Right atrium auricular region (tissue), 2 donors: ENCODE measurements at regions not wholly inside any gene's neighbourhood (a gene's known extent, or its start where the extent isn't known, plus 50 kb on each side); places are given as distances from the start of the nearest gene placed in this dataset.

Experiments
- DNase-seq: peaks from one replicate; pipeline ENCODE4 v3.0.0-alpha.2; 2019; ENCODE audit warnings: low spot score
- H3K27ac ChIP-seq, 2 donors: fragments of 200-600 bp; sonication (generic); 1 replicate in 1 of 2; 2 replicates in 1 of 2; pipeline ENCODE4 v1.5.1; 2016 to 2019
- H3K27me3 ChIP-seq, 2 donors: fragments of 200-600 bp; sonication (generic); one replicate each; pipeline versions ENCODE4 v1.5.1 to v1.6.0; 2017 to 2019
- H3K36me3 ChIP-seq: fragments of 200-600 bp; sonication (generic); one replicate; pipeline ENCODE4 v1.5.1; 2016
- H3K4me1 ChIP-seq, 2 donors: fragments of 200-600 bp; sonication (generic); one replicate each; pipeline versions ENCODE4 v1.5.1 to v1.6.0; 2017 to 2019
- H3K4me3 ChIP-seq, 2 donors: fragments of 200-600 bp; sonication (generic); 1 replicate in 1 of 2; 2 replicates in 1 of 2; pipeline ENCODE4 v1.5.1; 2017 to 2019; ENCODE audit warnings: mild to moderate bottlenecking in 1 of 2, moderate library complexity in 1 of 2
- H3K9me3 ChIP-seq, 2 donors: fragments of 200-600 bp; sonication (generic); one replicate each; pipeline ENCODE4 v1.5.1; 2019
- CTCF ChIP-seq, 2 donors: fragments of 200-600 bp; sonication (generic); IDR thresholded peaks; one replicate each; pipeline ENCODE4 v1.5.1; 2019; ENCODE audit warnings: antibody characterized with exemption in 2 of 2

GRCh38 chr21:43316156-43316845 lies 110.6 kb downstream of the SIK1 start:
- Histone ChIP-seq H3K9me3 (peaks cover 0 to 13% of the 10 kb centered on the region in 2 donors), H3K27me3 (no peaks in the 10 kb centered on the region), H3K36me3 (no peaks in the 10 kb centered on the region), H3K27ac (no peak overlapping the region), H3K4me1 (peaks cover 0 to 6% of the 10 kb centered on the region in 2 donors), H3K4me3 (no peak overlapping the region)
- TF ChIP-seq CTCF (IDR thresholded peaks at IDR 0.05): no peak
- no peak for DNase-seq

- no peak for TF ChIP-seq CTCF (IDR thresholded peaks at IDR 0.05)
- DNase-seq: no peak
- Histone ChIP-seq H3K9me3 (peaks cover 0 to 13% of the 10 kb centered on the region in 2 donors), H3K4me1 (peaks cover 0 to 6% of the 10 kb centered on the region in 2 donors), H3K27ac (no peak overlapping the region), H3K27me3 (no peaks in the 10 kb centered on the region), H3K36me3 (no peaks in the 10 kb centered on the region), H3K4me3 (no peak overlapping the region)
Observed at GRCh38 chr21:43315244-43316137, 111.4 kb downstream of the SIK1 start.

GRCh38 chr21:43313939-43314405 lies 113.0 kb downstream of the SIK1 start:
- Histone ChIP-seq H3K27me3 (no peaks in the 10 kb centered on the region), H3K4me1 (peaks cover 0 to 3% of the 10 kb centered on the region in 2 donors), H3K27ac (no peak overlapping the region), H3K36me3 (no peaks in the 10 kb centered on the region), H3K9me3 (peaks cover 0 to 13% of the 10 kb centered on the region in 2 donors), H3K4me3 (no peak overlapping the region)
- DNase-seq: no peak
- TF ChIP-seq CTCF (IDR thresholded peaks at IDR 0.05): no peak

GRCh38 chr21:43313221-43313938 lies 113.6 kb downstream of the SIK1 start:
- Histone ChIP-seq H3K4me1 (no peaks in the 10 kb centered on the region), H3K4me3 (no peak overlapping the region), H3K27ac (no peak overlapping the region), H3K27me3 (no peaks in the 10 kb centered on the region), H3K36me3 (no peaks in the 10 kb centered on the region), H3K9me3 (peaks cover 0 to 13% of the 10 kb centered on the region in 2 donors)
- no peak for TF ChIP-seq CTCF (IDR thresholded peaks at IDR 0.05)
- no peak for DNase-seq

DNA sequence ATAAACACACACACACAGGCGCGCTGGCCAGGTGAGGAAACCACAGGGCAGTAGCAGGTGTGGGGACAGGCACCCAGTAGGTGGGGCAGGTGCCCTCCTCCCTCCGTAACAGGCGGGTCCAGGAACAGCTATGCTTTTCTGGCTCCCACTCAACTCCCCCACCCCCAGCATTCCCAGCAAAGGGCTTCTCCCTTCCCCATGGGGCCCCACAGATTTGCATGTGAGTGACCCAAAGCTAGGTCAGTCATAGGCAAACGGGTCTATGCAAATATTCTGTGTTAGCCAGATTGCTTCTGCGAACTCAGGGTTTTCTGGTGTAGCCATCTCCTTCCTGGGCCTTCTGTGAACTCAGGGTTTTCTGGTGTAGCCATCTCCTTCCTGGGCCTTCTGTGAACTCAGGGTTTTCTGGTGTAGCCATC lies 114.2 kb downstream of the SIK1 start:
- no peaks in the 10 kb centered on the region for H3K4me1 ChIP-seq
- no peaks in the 10 kb centered on the region for H3K27me3 ChIP-seq
- H3K27ac ChIP-seq: no peak overlapping the region
- H3K36me3 ChIP-seq: no peaks in the 10 kb centered on the region
- peaks cover 0 to 9% of the 10 kb centered on the region in 2 donors for H3K9me3 ChIP-seq
- no peak overlapping the region for H3K4me3 ChIP-seq
- TF ChIP-seq CTCF (IDR thresholded peaks at IDR 0.05): no peak
- DNase-seq: no peak
